Cardiac septum (tissue), 1 donor: ENCODE measurements at regions not wholly inside any gene's neighbourhood (a gene's known extent, or its start where the extent isn't known, plus 50 kb on each side); places are given as distances from the start of the nearest gene placed in this dataset.

Experiments
- DNase-seq: peaks from one replicate; pipeline ENCODE4 v3.0.0-alpha.2; 2020; ENCODE audit warnings: low spot score
- intact Hi-C: fragments of 100-400 bp; cut with DNase I; formaldehyde crosslinking; loops from one replicate; pipeline ENCODE4 v1.14.0; 2022
- donor health status: DM: no; HTN: no; CAD: no.

GRCh38 chr1:172748201-172748600, 89.3 kb downstream of the FASLG start:
- intact Hi-C loops = loop anchor here (10.0 kb wide), 1 partner anchor 667 kb away; no protein-coding TSS in a partner anchor
- no peak for DNase-seq

DNA sequence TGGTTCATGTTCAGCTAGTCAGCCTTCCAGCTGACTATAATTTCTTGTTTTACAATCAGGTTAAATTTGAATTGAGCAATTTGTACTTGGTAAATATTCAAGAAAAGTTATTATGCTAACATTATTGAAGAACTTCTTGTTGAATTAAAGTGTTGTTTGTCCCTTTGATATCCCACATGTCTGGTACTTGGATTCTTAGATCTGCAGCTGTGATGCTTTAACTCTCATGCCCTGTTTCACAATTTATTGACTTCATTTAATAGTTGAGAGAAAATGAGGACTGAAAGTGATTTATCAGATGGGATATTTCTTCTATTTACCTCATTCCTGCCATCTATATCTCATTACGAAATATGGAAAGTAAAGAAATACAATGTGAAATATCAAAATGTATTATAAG, 92.8 kb downstream of the FASLG start:
- no peak for DNase-seq
- intact Hi-C loops = no loop called here

- DNase-seq = no peak
- intact Hi-C loops = no loop called here
These were observed 95.1 kb downstream of the FASLG start for GRCh38 chr1:172753964-172754363.

DNA sequence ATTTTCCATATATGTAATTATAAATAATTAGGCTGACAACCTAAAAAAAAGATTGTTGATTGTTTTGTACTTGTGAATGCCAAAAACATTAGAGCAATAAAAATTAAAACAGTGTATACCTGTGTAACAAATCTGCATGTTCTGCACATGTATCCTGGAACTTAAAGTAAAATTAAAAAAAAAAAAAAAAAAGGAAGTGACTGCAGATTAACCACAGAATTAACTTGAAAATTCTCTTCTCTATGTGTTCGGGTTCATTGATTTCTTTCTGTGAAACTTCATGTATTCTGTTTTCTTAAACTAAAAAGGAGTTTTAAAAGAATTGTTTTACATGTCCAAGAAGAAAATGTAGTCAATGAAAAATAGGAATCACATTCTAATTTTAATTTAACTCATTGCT, 95.7 kb downstream of the FASLG start:
- intact Hi-C loops = no loop called here

DNA sequence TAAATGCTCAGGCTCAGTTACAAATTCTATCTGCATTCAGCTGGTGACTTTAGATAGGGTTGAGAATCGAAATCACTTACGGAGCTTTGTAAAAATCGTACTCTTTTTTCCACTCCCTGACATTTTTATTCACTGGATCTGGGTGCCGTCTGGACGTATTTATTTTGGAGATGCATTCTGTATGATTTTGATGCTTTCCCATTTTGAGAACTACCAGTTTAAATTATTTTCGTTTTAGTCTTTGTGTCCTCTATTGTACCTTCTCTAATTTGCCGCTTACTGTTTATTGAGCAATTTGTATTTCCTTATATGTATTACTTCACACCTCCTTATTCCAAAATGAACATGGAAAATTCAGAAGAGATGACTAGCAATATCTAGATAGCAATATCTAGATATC, 96.2 kb downstream of the FASLG start:
- no peak for DNase-seq
- intact Hi-C loops = no loop called here

More for the DNA sequence above, 95.7 kb downstream of the FASLG start:
- DNase-seq = no peak

GRCh38 chr1:172756024-172756423, 97.1 kb downstream of the FASLG start:
- DNase-seq = no peak
- intact Hi-C loops = no loop called here

- DNase-seq = no peak
- intact Hi-C loops = no loop called here
These were observed 99.4 kb downstream of the FASLG start for GRCh38 chr1:172758259-172758658.

GRCh38 chr1:172760121-172760520, 101.2 kb downstream of the FASLG start:
- intact Hi-C loops = no loop called here
- no peak for DNase-seq

- intact Hi-C loops = no loop called here
- no peak for DNase-seq
These were observed 102.9 kb downstream of the FASLG start for GRCh38 chr1:172761581-172762486.

DNA sequence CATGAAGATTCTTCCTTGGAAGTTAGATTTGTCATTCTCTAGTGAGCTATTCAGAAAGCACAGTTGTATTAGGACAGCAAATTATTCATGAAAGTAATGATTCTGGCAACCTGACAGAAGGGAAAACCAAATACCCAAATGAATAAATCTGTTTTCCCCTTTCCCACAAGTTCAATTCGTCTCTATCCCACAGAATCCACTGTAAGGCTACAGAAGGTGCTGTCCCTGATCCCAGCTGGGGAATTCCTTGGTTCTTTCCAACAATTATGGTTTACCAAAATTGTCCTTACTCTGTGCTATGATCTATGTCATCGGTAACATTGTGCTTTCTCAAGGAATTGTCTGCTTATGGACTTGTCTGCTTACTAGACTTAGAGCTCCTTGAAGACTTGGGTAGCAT, 104.2 kb downstream of the FASLG start:
- DNase-seq = no peak
- intact Hi-C loops = no loop called here

- no peak for DNase-seq
- intact Hi-C loops = no loop called here
These were observed 105.5 kb downstream of the FASLG start for GRCh38 chr1:172764378-172764777.

DNA sequence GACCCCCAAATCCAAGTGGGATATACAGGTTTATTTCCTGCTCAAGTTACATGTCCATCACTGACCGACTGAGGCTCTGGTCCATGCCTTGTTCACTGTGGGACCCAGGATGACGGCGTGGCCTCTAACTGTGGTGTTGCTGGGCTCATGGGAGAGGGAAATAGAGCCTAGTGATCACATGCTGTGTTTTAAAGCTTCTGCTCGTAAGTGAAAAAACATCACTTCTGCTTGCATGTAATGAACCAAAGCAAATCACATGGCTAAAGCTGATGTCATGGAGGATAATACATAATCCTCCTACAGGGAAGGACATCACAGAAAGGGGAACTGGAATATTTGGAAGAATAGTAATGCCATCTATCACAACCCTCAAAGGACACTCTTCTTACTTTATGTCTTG, 107.6 kb downstream of the FASLG start:
- no peak for DNase-seq
- intact Hi-C loops = no loop called here

GRCh38 chr1:172770071-172770470, 111.2 kb downstream of the FASLG start:
- no peak for DNase-seq
- intact Hi-C loops = no loop called here

DNA sequence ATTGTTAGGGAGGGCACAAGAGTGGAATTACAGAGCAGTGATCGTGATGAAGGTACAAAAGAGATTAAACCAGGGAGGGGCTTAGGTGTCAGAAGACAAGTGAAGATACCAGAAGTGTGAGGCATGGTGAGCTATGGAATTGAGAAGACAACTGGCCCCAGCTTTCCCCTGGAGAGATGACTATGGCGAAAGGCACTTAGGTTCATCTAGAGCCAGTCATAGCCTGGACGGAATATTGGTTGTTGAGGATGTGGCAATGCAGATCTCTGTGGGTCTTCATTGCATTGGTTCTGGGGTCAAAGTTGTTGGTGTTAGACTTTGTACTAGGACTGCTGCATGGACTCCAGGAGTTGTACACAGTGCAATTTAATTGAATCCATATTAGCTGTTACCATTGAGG, 115.7 kb downstream of the FASLG start:
- intact Hi-C loops = no loop called here
- no peak for DNase-seq

GRCh38 chr1:172775606-172776005, 116.7 kb downstream of the FASLG start:
- intact Hi-C loops = no loop called here
- no peak for DNase-seq

DNA sequence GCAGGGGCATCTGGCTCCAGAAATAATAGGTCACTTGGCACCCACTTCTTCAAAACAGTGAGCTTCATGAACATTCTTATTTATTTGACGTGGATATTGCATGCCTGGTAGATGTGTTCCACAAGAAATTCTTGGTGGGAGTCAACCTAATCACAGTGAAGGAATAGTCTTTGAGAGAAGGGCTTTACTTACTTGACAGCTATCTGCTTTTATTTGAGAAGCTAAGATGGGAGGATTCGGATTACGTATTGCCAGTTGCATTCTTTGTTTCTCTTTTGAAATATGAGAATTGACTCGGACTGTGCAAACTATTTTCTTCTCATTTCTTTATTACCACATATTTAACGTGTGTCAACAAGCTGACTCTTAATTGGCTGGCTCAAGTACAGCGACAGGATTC, 117.2 kb downstream of the FASLG start:
- no peak for DNase-seq
- intact Hi-C loops = no loop called here

GRCh38 chr1:172777767-172778166, 118.9 kb downstream of the FASLG start:
- no peak for DNase-seq
- intact Hi-C loops = no loop called here

GRCh38 chr1:172778456-172779455, 119.9 kb downstream of the FASLG start:
- intact Hi-C loops = no loop called here
- no peak for DNase-seq

DNA sequence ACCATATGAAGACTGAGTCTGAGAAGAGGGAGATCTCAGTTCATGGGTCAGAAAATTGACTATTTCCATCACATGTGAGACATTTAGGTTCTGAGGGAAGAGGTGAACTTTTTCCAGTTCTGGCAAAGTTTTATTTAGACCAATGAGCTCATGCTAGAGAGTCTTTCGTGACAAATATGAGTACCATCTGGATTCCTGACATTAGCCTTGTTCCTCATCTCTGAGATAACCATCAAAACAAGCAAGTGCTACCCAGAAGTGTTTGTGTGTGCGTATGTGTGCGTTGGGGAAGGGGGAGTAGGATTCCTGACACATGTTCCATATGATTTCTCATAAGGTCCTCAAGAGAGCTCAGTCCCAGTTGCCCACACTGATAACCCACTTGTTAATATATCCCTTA, 120.6 kb downstream of the FASLG start:
- intact Hi-C loops = no loop called here

DNA sequence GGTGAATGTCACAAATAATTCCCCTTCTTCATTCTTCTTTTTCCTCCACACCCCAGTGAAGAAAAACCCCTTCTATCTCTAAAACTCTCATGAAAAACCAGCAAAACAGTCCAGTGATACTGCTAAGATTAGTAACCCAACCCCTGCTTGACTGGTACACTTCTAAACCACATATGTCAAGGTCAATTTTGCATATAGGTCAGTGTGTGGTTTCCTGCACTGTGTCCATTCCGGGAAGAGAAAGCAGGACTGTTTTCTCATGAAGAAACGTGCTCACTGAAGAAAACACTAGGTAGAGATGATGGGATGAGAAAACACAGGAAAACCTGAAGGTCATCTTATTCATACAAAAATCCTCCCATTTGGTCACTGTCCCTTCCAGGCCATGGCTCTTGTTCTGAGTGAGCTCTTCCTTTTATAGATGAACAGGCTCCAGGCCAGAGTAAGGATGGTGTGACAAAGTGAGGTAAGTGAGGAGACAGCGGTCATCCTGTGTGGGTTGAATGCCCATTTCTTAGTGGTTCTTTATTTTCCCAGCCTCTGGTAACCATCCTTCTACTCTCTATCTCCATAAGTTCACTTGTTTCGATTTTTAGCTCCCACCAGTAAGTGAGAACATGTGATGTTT, 122.7 kb downstream of the FASLG start:
- no peak for DNase-seq
- intact Hi-C loops = no loop called here

More for the DNA sequence above, 120.6 kb downstream of the FASLG start:
- DNase-seq = no peak
